MG63 (cell line): ENCODE measurements at regions not wholly inside any gene's neighbourhood (a gene's known extent, or its start where the extent isn't known, plus 50 kb on each side); places are given as distances from the start of the nearest gene placed in this dataset.
A peak's percentile ranks its signal among the peaks of the same experiment; 100 is the strongest.
"Not testable (repeated sequence)": the region's sequence is repeated elsewhere in the genome, so short reads cannot be mapped to it uniquely, and the experiment has no call there.

ENCODE experiments used
- DNase-seq: peaks from one replicate; pipeline ENCODE4 v3.0.0-alpha.2; 2020
- H3K27me3 ChIP-seq: fragments of 250-450 bp; sonication (Bioruptor Pico); 2 replicates; pipeline ENCODE4 v1.5.1; 2020; ENCODE audit warnings: mild to moderate bottlenecking, moderate library complexity
- H3K36me3 ChIP-seq: fragments of 250-450 bp; sonication (Bioruptor Pico); 2 replicates; pipeline ENCODE4 v1.5.1; 2020; ENCODE audit warnings: mild to moderate bottlenecking, moderate library complexity
- H3K4me3 ChIP-seq: fragments of 250-450 bp; sonication (Bioruptor Pico); 2 replicates; pipeline ENCODE4 v1.5.1; 2020; ENCODE audit warnings: mild to moderate bottlenecking, moderate library complexity
- H3K9me3 ChIP-seq: fragments of 250-450 bp; sonication (Bioruptor Pico); 2 replicates; pipeline ENCODE4 v1.5.1; 2020; ENCODE audit warnings: mild to moderate bottlenecking, moderate library complexity

- H3K27me3 ChIP-seq, result no peaks in the 10 kb centered on the region
- no peaks in the 10 kb centered on the region for H3K9me3 ChIP-seq
- H3K36me3 ChIP-seq, result no peaks in the 10 kb centered on the region
- H3K4me3 ChIP-seq, result no peak overlapping the region
- no peak for DNase-seq
Observed at GRCh38 chr21:35559829-35560225, 500.5 kb downstream of the SETD4 start.

- Histone ChIP-seq H3K4me3 (no peak overlapping the region), H3K36me3 (no peaks in the 10 kb centered on the region), H3K27me3 (no peaks in the 10 kb centered on the region), H3K9me3 (no peaks in the 10 kb centered on the region)
- no peak for DNase-seq
Observed at GRCh38 chr21:35559128-35559828, 501.0 kb downstream of the SETD4 start.

DNA sequence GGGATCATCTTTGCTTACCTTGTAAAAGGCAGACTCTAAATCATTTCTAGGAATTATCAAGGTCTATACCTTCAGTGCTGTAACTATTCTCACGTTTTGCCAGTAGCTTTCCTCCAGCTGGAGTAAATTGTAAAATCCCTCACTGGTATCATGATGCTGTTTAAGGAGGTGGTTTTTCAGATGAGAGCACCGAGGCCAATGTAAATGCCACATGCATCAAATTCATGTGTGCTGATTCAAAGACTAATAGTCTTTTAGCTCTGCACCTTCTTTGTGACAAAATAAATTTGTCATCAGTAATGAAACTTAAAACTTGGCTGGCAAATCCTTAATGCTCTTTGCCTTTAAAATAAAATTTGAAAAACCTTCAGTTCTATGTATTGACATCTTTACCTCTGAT, 503.8 kb downstream of the SETD4 start:
- no peak for DNase-seq
- Histone ChIP-seq H3K27me3 (no peaks in the 10 kb centered on the region), H3K4me3 (no peak overlapping the region), H3K36me3 (no peaks in the 10 kb centered on the region), H3K9me3 (no peaks in the 10 kb centered on the region)

DNA sequence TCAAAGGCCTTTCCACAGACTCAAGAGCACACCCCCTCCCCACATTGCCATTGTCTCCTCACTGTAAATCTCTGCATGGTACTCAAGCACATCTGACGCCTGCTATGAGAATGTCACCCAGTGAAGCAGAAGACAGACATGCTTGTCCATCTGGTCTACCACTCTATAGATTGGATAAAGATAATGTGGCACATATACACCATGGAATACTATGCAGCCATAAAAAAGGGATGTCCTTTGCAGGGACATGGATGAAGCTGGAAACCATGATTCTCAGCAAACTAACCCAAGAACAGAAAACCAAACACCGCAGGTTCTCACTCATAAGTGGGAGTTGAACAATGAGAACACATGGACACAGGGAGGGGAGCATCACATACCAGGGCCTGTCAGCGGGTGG, 503.4 kb upstream of the RUNX1 start:
- H3K27me3 ChIP-seq, H3K9me3 ChIP-seq, H3K36me3 ChIP-seq, H3K4me3 ChIP-seq, DNase-seq: not testable (repeated sequence)

DNA sequence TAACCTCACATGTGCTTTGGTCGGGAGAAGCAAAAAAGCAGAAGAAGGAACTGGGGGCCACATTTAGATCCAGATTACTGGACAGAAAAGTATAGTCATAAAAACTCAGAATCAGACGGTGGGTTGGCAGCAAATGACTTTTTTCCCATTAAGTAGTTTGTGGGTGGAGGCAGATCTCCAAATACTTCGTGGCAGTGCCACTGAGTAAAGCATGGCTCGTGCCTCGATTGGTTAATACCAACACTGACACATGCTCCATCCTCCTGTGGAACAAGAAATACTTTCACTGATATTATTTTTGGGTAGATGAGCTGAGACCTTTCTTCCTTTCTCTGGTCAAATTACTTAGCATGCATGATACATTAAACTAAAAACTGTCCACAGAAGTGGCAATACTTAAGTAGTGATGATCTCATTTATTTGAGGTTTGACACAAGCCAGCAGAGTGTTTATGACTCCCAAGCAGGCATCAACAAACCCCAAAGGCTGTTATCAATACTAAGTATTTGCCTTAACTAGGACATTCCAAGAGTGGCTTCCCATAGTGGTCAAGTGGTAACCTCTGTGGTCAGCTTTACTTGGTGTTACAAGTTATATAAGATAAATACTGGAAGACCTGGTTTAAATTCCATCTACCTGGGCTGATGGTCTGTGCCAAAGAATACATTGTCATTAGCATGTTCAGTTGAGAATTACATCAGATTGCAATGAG, 500.0 kb upstream of the RUNX1 start:
- DNase-seq, result no peak
- no peak overlapping the region for H3K4me3 ChIP-seq
- H3K9me3 ChIP-seq, result no peaks in the 10 kb centered on the region
- H3K36me3 ChIP-seq, result no peaks in the 10 kb centered on the region
- H3K27me3 ChIP-seq, result no peaks in the 10 kb centered on the region; the same call in 1 of the 2 replicates

DNA sequence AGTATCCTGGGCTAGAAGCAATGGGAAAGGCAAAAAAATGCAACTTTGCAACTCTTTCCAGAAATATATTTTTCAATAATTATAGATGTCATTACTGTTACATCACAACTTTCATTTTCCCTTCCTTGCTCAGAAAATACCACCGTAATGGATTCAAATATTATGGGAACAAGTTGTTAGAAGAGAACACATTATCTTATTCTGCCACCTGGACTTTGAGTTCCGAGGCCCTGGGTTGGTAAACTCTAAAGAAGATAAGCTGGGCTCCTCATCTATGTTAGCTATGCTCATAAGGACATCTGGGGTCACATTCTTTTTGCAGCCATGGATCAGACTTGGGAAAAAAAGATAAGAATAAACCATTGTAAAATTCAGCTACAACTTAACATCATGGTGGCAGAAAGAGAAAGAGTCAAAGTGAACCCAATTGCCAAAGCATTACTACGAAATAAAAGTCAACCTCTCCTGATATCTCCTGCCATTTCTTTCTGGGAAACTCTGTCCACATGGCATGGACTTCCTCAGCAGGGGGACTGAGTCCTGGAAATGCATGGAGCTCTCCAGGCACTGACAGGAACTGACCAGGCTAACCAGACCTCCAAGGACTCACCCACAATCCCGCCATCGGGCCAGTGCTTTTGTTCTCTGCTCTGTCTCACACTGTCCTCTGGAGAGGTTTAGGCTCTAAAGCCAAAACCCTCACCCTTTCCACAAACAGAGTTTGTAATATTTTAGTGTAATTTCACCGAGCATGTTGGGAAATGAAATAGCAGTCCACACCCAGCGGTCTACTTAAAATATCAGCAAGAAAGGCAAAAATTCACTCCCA, 499.1 kb upstream of the RUNX1 start:
- H3K4me3 ChIP-seq, result no peak overlapping the region
- no peaks in the 10 kb centered on the region for H3K36me3 ChIP-seq
- no peaks in the 10 kb centered on the region for H3K9me3 ChIP-seq
- no peaks in the 10 kb centered on the region; the same call in 1 of the 2 replicates for H3K27me3 ChIP-seq
- no peak for DNase-seq

DNA sequence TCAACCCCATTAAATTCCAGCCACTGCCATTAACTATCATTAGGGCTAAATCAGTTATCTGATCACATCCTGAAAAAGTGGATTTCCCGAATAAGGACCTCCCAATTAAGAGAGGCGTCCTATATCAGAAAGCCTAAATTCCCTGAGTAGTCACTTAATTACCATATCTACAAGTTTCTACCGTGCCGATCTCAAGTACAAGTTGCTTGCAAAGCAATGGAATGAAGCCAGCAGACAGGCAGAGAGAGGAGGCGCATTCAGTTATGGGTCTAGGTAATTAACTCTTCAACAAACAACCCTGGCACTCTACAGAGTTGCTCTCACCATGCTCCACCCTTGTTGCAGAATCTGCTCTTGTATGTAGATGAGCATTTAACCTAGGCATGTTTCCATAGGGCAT, 494.6 kb upstream of the RUNX1 start:
- no peaks in the 10 kb centered on the region for H3K36me3 ChIP-seq
- DNase-seq, result no peak
- H3K9me3 ChIP-seq, result no peaks in the 10 kb centered on the region
- H3K27me3 ChIP-seq, result no peaks in the 10 kb centered on the region
- H3K4me3 ChIP-seq, result no peak overlapping the region

DNA sequence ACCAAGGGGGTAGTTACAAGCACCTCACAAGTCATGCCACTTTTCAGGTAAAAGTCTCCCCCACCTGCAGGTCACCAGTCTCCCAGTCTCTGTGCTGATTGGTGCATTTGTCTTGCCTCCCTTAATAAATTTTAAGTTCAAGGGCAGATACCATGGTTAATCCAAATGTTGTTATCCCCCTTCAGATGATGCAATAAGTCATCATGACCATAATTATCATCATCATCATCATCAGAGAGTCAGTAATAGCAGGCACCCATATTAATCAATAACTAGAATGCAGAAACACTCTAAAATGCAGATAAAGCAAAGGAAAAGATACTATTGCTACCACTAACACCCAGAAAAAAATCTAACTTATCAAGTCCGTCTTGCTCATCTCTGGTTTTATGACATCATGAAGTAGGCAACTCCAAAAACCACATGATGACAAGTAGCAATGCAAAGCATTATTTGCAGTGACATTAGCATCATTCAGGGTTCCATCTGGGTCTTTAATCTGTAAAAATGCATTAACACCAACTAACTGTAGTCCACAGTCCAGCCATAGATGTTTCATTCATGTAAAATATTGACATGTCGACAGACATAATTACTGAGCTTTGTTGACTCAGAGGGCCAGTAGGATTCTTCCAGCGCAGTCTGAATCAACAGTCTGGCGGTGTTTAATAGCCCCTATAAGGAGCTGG, 492.0 kb upstream of the RUNX1 start:
- Histone ChIP-seq H3K36me3 (no peaks in the 10 kb centered on the region), H3K4me3 (no peak overlapping the region), H3K27me3 (no peaks in the 10 kb centered on the region), H3K9me3 (no peaks in the 10 kb centered on the region)
- no peak for DNase-seq

GRCh38 chr21:35538386-35538785, 489.3 kb upstream of the RUNX1 start:
- no peaks in the 10 kb centered on the region for H3K36me3 ChIP-seq
- DNase-seq, result no peak
- H3K9me3 ChIP-seq, result no peaks in the 10 kb centered on the region
- H3K27me3 ChIP-seq, result no peaks in the 10 kb centered on the region
- H3K4me3 ChIP-seq, result no peak overlapping the region

DNA sequence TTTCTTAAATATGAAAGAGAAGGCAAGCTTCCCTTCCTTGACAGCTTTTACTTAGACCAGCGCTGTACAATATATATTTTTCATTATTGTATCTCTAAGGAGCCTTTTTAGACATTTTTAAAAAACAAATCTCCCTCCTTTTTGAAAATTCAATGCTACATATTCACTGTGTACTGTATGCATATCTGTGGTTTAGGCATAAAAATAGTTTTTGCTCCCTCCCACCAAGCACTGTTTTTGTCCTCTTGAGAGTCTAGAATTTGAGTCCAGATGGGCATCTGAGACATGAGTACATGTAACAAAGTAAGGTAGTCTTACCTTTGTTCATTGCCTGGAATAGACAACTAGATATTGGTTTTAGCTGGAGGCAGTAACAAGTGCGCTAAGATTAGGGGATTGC, 488.5 kb upstream of the RUNX1 start:
- Histone ChIP-seq H3K36me3 (no peaks in the 10 kb centered on the region), H3K27me3 (no peaks in the 10 kb centered on the region), H3K4me3 (no peak overlapping the region), H3K9me3 (no peaks in the 10 kb centered on the region)
- no peak for DNase-seq

DNA sequence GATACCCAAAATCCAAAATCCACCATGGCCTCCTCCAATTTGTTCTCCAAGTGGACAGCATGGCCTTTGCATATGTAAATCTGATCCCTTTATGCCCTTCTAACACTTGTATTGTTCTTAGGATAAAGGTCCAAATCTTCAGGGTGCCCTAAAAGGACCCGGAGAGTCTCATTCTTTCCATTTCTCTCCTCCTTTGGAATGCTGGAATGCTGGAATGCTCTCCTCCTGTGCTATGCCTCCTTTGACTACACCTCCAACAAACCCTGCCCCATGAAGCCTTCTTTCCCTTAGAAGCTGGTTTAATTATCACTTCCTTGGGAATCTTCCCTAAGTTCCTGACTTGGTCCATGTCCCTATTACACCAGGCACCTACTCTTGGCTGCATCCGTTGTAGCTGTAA, 484.8 kb upstream of the RUNX1 start:
- no peak for DNase-seq
- H3K4me3 ChIP-seq, result no peak overlapping the region
- no peaks in the 10 kb centered on the region for H3K27me3 ChIP-seq
- no peaks in the 10 kb centered on the region for H3K36me3 ChIP-seq
- no peaks in the 10 kb centered on the region for H3K9me3 ChIP-seq

DNA sequence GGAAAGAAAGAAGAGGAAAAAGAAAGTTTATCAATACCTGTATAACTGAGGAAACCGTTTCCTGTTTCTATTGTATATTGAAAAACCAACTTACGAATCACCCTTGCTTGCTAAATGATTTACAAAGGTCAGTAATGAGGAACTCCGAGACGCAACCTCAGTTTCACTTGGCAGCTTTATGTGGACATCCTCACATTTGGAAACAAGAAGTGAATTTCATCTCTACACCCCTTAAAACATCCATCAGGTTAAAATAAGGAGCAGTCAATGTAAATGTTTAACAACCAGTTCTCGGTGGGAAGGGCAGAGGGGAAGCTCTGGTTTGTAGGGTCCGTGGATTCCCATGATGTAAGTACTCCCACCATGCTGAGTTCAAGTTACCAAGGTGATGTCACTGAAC, 481.7 kb upstream of the RUNX1 start:
- Histone ChIP-seq H3K4me3 (no peak overlapping the region), H3K27me3 (no peaks in the 10 kb centered on the region), H3K9me3 (no peaks in the 10 kb centered on the region), H3K36me3 (no peaks in the 10 kb centered on the region)
- DNase-seq, result no peak

- peak; percentile 10 for DNase-seq
- H3K9me3 ChIP-seq, result no peaks in the 10 kb centered on the region
- H3K4me3 ChIP-seq, result peak overlapping the region; percentile 49
- H3K36me3 ChIP-seq, result no peaks in the 10 kb centered on the region
- no peaks in the 10 kb centered on the region for H3K27me3 ChIP-seq
Observed at GRCh38 chr21:35529171-35529863, 480.2 kb upstream of the RUNX1 start.

- H3K4me3 ChIP-seq, result peak overlapping the region; percentile 49
- DNase-seq, result peak; percentile 18
Observed at GRCh38 chr21:35528116-35529042, 479.3 kb upstream of the RUNX1 start.

DNA sequence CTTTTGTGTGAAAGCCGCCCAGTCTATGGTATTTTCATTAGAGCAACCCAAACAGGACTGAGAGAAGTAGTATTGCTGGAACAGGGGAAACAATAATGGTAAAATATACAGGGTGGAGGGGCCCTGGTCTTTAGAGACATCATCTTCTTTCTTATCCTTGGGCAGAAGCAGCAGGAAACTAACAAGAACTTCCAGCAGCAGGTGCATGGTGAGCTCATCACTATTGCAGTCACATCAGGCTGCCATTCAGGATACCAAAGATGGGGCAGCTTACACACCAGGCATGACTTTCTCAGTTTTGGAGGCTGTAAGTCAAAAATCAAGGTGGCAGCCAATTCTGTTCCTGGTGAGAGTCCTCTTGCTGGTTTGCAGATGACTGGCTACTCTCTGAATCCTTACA, 478.3 kb upstream of the RUNX1 start:
- Histone ChIP-seq H3K4me3 (no peak overlapping the region), H3K36me3 (no peaks in the 10 kb centered on the region), H3K9me3 (no peaks in the 10 kb centered on the region), H3K27me3 (no peaks in the 10 kb centered on the region)
- no peak for DNase-seq

More at GRCh38 chr21:35528116-35529042, 479.3 kb upstream of the RUNX1 start:
- H3K27me3 ChIP-seq, result no peaks in the 10 kb centered on the region
- no peaks in the 10 kb centered on the region for H3K36me3 ChIP-seq
- H3K9me3 ChIP-seq, result no peaks in the 10 kb centered on the region
